A549 (cell line): ENCODE measurements at regions not wholly inside any gene's neighbourhood (a gene's known extent, or its start where the extent isn't known, plus 50 kb on each side); places are given as distances from the start of the nearest gene placed in this dataset.

Source experiments
- RCOR1 ChIP-seq: fragments of 150-350 bp; IDR thresholded peaks from 2 replicates; pipeline ENCODE4 v1.6.1; 2014; ENCODE audit warnings: antibody characterized with exemption, low read length, low read depth
- ZFP36 ChIP-seq: fragments of 450-650 bp; IDR thresholded peaks from 2 replicates; pipeline ENCODE4 v1.6.1; 2014; ENCODE audit warnings: borderline replicate concordance; ENCODE audit not compliant: partially characterized antibody

DNA sequence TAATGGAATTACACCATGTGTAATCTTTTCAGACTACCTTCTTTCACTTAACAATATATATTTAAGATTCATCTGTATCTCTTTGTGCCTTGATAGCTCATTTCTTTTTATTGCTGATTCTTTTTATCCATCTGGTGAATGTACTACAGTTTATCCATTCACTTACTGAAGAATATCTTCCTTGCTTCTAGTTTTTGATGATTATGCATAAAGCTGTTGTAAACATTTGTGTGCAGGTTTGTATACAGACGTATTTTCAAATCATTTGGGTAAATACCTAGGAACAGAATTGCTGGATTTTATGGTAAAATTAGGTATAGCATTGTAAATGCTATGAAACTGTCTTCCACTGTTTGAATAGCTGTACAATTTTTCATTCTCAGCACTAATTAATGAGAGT is 592.6 kb upstream of the HS6ST1 start:
- TF ChIP-seq ZFP36 (no peak), RCOR1 (no peak)
